GM12864 (cell line): ENCODE measurements at regions not wholly inside any gene's neighbourhood (a gene's known extent, or its start where the extent isn't known, plus 50 kb on each side); places are given as distances from the start of the nearest gene placed in this dataset.

Experiments used
- DNase-seq: peaks from one replicate; pipeline ENCODE4 v3.0.0-alpha.2; 2011; ENCODE audit warnings: low read depth
- H3K4me3 ChIP-seq: 2 replicates; pipeline ENCODE4 v1.5.1; 2011; ENCODE audit warnings: mild to moderate bottlenecking, low read depth, low read length, control low read depth
- CTCF ChIP-seq: IDR thresholded peaks from 2 replicates; pipeline ENCODE4 v1.5.1; 2011; ENCODE audit warnings: low read depth, mild to moderate bottlenecking, moderate library complexity, low read length, control low read depth, inconsistent platforms; ENCODE audit errors: missing control alignments

DNA sequence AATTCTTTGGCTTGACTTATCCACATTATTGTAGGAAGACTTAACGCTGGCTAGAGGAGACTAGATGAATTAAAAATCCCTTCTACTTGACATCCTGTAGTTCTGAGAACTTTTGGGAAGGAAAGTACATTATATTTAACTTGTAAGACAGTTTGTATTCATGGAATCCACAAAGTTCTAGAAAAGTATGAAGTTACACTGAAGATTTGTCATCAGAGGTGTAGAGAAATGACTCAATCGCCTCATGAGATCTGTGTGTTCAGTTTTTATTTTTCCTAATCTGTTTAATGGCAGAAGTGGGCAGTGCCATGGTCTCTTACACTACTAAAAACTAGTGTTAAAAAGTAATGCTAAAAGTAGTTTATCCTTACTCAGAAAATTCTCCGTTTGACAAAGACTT, 89.1 kb upstream of the SMIM30 start:
- no peak overlapping the region for H3K4me3 ChIP-seq
- no peak for TF ChIP-seq CTCF
- DNase-seq: no peak

- DNase-seq: no peak
- no peak for TF ChIP-seq CTCF
These were observed 86.1 kb upstream of the SMIM30 start for GRCh38 chr7:113204415-113204814.

GRCh38 chr7:113202284-113202683, 83.9 kb upstream of the SMIM30 start:
- no peak overlapping the region for H3K4me3 ChIP-seq
- DNase-seq: no peak
- TF ChIP-seq CTCF: no peak

More at GRCh38 chr7:113204415-113204814, 86.1 kb upstream of the SMIM30 start:
- H3K4me3 ChIP-seq: no peak overlapping the region

DNA sequence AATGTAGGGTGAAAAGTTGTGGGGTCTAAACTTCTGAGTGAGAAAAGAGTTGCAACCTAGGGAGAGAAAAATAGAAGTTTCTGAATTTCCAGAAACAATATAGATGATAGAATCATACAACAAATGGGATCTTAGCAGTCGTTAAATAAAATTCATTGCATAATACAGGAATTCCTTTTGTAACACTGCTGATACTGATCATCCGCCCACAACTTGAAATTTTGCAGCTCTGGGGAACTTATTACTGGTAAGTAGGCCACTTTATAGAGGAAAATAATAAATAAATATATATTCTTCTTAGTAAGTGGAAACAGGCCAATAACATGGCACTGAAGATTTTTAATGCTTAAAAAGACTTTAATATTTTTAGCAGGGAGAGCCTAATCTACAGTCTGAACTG, 81.9 kb upstream of the SMIM30 start:
- no peak overlapping the region for H3K4me3 ChIP-seq
- no peak for TF ChIP-seq CTCF
- DNase-seq: no peak

DNA sequence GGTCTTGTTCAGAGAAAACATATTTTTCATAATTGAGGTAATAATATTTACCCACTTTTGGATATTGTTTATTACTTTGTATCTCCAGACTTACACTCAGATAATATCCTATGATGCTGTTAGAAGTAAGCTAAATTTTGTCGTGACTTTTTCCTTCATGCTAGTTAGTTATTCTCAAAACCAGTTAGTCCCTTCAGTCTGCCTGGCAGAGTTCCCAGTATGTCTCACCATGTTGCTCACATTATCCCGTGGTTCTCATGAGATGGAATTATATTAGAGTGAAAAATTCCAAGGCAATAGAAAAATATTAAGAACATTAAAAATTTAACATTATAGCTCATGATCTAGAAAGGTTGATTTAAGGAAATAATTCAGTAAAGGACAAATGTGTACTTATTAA, 81.5 kb upstream of the SMIM30 start:
- H3K4me3 ChIP-seq: no peak overlapping the region
- DNase-seq: no peak
- no peak for TF ChIP-seq CTCF

DNA sequence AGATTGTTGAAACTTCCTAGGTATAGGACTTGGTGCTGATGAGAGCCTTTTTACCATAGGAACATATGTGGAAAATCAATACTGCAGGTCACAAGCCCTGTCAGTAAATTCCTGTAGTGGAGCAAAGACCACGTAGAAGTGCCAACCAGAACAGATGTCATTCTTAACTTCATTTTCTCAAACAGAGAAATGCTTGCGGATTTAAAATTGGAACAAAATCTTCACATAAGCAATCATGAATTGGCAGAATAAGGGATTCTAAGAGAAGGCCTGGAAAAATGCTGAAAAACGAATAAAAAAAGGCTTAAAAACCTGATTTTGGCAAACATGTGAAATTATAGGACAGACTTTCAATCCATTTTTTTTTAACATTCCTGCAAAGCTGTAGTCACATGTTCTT, 80.8 kb upstream of the SMIM30 start:
- TF ChIP-seq CTCF: no peak
- DNase-seq: no peak
- H3K4me3 ChIP-seq: no peak overlapping the region

DNA sequence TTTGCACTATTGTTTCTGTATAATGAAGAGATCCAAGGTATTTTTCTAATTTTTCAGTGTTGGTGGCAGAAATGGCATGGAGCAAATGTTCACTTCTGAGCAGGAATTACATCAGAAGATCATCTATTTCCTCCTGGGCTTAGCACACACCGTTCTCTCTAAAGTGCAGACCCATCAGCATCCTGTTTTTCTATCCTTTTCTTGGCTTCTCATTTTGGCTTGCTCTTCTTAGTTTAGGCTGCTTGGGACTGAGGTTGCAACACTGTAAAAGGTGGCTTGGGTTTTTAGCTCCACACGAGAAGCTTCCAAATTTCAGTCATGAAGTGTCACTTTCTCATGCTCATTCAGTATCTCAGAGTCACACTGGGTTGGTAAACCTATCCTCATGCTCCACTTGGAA, 79.9 kb upstream of the SMIM30 start:
- H3K4me3 ChIP-seq: no peak overlapping the region
- no peak for TF ChIP-seq CTCF
- DNase-seq: no peak
